ENCODE measurements at regions not wholly inside any gene's neighbourhood (a gene's known extent, or its start where the extent isn't known, plus 50 kb on each side); places are given as distances from the start of the nearest gene placed in this dataset.

- no peak overlapping the region for H3K27ac ChIP-seq
- TF ChIP-seq CTCF (IDR thresholded peaks at IDR 0.05) = no peak
- H3K4me3 ChIP-seq = no peak overlapping the region
- no peaks in the 10 kb centered on the region for H3K27me3 ChIP-seq
- H3K4me1 ChIP-seq = peaks cover 0 to 2% of the 10 kb centered on the region in 2 donors
- no peak for DNase-seq (ENCODE audit: low spot score in 2 of 2)
- H3K9me3 ChIP-seq = peaks cover 0 to 7% of the 10 kb centered on the region in 2 donors
- intact Hi-C loops (cut with DNase I) = no loop called here
- H3K36me3 ChIP-seq = no peaks in the 10 kb centered on the region
These were observed 149.5 kb downstream of the RAP2B start for GRCh38 chr3:153311541-153311940.

- no peaks in the 10 kb centered on the region for H3K36me3 ChIP-seq
- intact Hi-C loops (cut with DNase I) = no loop called here
- H3K4me3 ChIP-seq = no peak overlapping the region
- H3K27me3 ChIP-seq = no peaks in the 10 kb centered on the region
- peaks cover 0 to 4% of the 10 kb centered on the region in 2 donors for H3K4me1 ChIP-seq
- TF ChIP-seq CTCF (IDR thresholded peaks at IDR 0.05) = no peak
- H3K27ac ChIP-seq = no peak overlapping the region
- DNase-seq (ENCODE audit: low spot score in 2 of 2) = no peak
- peaks cover 0 to 7% of the 10 kb centered on the region in 2 donors for H3K9me3 ChIP-seq
These were observed 151.4 kb downstream of the RAP2B start for GRCh38 chr3:153313302-153313965.

GRCh38 chr3:153314038-153314437 lies 152.0 kb downstream of the RAP2B start:
- intact Hi-C loops (cut with DNase I) = no loop called here
- Histone ChIP-seq H3K9me3 (peaks cover 0 to 7% of the 10 kb centered on the region in 2 donors), H3K27ac (no peak overlapping the region), H3K4me3 (no peak overlapping the region), H3K27me3 (no peaks in the 10 kb centered on the region), H3K4me1 (peaks cover 0 to 4% of the 10 kb centered on the region in 2 donors), H3K36me3 (no peaks in the 10 kb centered on the region)
- no peak for TF ChIP-seq CTCF (IDR thresholded peaks at IDR 0.05)
- DNase-seq (ENCODE audit: low spot score in 2 of 2) = no peak

- DNase-seq (ENCODE audit: low spot score in 2 of 2) = no peak
- H3K9me3 ChIP-seq = peaks cover 0 to 7% of the 10 kb centered on the region in 2 donors
- peaks cover 0 to 12% of the 10 kb centered on the region in 2 donors for H3K4me1 ChIP-seq
- peak overlapping the region in 1 of 2 donors; percentile 16 for H3K27ac ChIP-seq
- intact Hi-C loops (cut with DNase I) = no loop called here
- no peak for TF ChIP-seq CTCF (IDR thresholded peaks at IDR 0.05)
- H3K27me3 ChIP-seq = no peaks in the 10 kb centered on the region
- H3K36me3 ChIP-seq = no peaks in the 10 kb centered on the region
- H3K4me3 ChIP-seq = no peak overlapping the region
These were observed 153.8 kb downstream of the RAP2B start for GRCh38 chr3:153315781-153316180.

GRCh38 chr3:153319705-153320554 lies 157.9 kb downstream of the RAP2B start:
- DNase-seq (ENCODE audit: low spot score in 2 of 2) = no peak
- Histone ChIP-seq H3K27ac (no peak overlapping the region), H3K27me3 (no peaks in the 10 kb centered on the region), H3K4me1 (peaks cover 0 to 12% of the 10 kb centered on the region in 2 donors), H3K36me3 (no peaks in the 10 kb centered on the region), H3K9me3 (no peaks in the 10 kb centered on the region), H3K4me3 (peak overlapping the region in 1 of 2 donors; percentile 18)
- no peak for TF ChIP-seq CTCF (IDR thresholded peaks at IDR 0.05)
- intact Hi-C loops (cut with DNase I) = no loop called here
